ENCODE measurements at regions not wholly inside any gene's neighbourhood (a gene's known extent, or its start where the extent isn't known, plus 50 kb on each side); places are given as distances from the start of the nearest gene placed in this dataset.
"Not testable (repeated sequence)": the region's sequence is repeated elsewhere in the genome, so short reads cannot be mapped to it uniquely, and the experiment has no call there.

- H3K9ac ChIP-seq (ENCODE audit: low read depth, low read length): no peak overlapping the region
- H3K4me3 ChIP-seq (ENCODE audit: low read depth, low read length): no peak overlapping the region
- no peaks in the 10 kb centered on the region for H3K9me3 ChIP-seq (ENCODE audit: control insufficient read depth, insufficient read depth, low read length)
- no peak overlapping the region for H3K27ac ChIP-seq (ENCODE audit: low read depth, low read length)
- no peaks in the 10 kb centered on the region for H3K4me1 ChIP-seq (ENCODE audit: control insufficient read depth, insufficient read depth, low read length)
- no peaks in the 10 kb centered on the region for H3K27me3 ChIP-seq (ENCODE audit: control insufficient read depth, insufficient read depth, low read length)
- H3K36me3 ChIP-seq (ENCODE audit: control insufficient read depth, insufficient read depth, low read length): no peaks in the 10 kb centered on the region
These were observed 728.2 kb downstream of the LUZP2 start for GRCh38 chr11:25225078-25225477.

GRCh38 chr11:25242928-25243327 lies 746.1 kb downstream of the LUZP2 start:
- no peak overlapping the region for H3K9ac ChIP-seq (ENCODE audit: low read depth, low read length)
- no peaks in the 10 kb centered on the region for H3K27me3 ChIP-seq (ENCODE audit: control insufficient read depth, insufficient read depth, low read length)
- no peaks in the 10 kb centered on the region for H3K36me3 ChIP-seq (ENCODE audit: control insufficient read depth, insufficient read depth, low read length)
- peaks cover 7% of the 10 kb centered on the region for H3K9me3 ChIP-seq (ENCODE audit: control insufficient read depth, insufficient read depth, low read length)
- H3K4me1 ChIP-seq (ENCODE audit: control insufficient read depth, insufficient read depth, low read length): no peaks in the 10 kb centered on the region
- H3K27ac ChIP-seq (ENCODE audit: low read depth, low read length): no peak overlapping the region
- no peak overlapping the region for H3K4me3 ChIP-seq (ENCODE audit: low read depth, low read length)

GRCh38 chr11:25244126-25244525 lies 747.3 kb downstream of the LUZP2 start:
- Histone ChIP-seq H3K4me1 (ENCODE audit: control insufficient read depth, insufficient read depth, low read length) (no peaks in the 10 kb centered on the region), H3K27me3 (ENCODE audit: control insufficient read depth, insufficient read depth, low read length) (no peaks in the 10 kb centered on the region), H3K4me3 (ENCODE audit: low read depth, low read length) (no peak overlapping the region), H3K27ac (ENCODE audit: low read depth, low read length) (no peak overlapping the region), H3K9me3 (ENCODE audit: control insufficient read depth, insufficient read depth, low read length) (peaks cover 7% of the 10 kb centered on the region), H3K9ac (ENCODE audit: low read depth, low read length) (no peak overlapping the region), H3K36me3 (ENCODE audit: control insufficient read depth, insufficient read depth, low read length) (no peaks in the 10 kb centered on the region)

- Histone ChIP-seq H3K4me3 (ENCODE audit: low read depth, low read length) (no peak overlapping the region), H3K9me3 (ENCODE audit: control insufficient read depth, insufficient read depth, low read length) (peaks cover 7% of the 10 kb centered on the region), H3K27ac (ENCODE audit: low read depth, low read length) (no peak overlapping the region), H3K9ac (ENCODE audit: low read depth, low read length) (no peak overlapping the region), H3K4me1 (ENCODE audit: control insufficient read depth, insufficient read depth, low read length) (no peaks in the 10 kb centered on the region), H3K36me3 (ENCODE audit: control insufficient read depth, insufficient read depth, low read length) (no peaks in the 10 kb centered on the region), H3K27me3 (ENCODE audit: control insufficient read depth, insufficient read depth, low read length) (no peaks in the 10 kb centered on the region)
These were observed 750.5 kb downstream of the LUZP2 start for GRCh38 chr11:25247336-25247735.

- no peaks in the 10 kb centered on the region for H3K4me1 ChIP-seq (ENCODE audit: control insufficient read depth, insufficient read depth, low read length)
- H3K4me3 ChIP-seq (ENCODE audit: low read depth, low read length): no peak overlapping the region
- H3K9me3 ChIP-seq (ENCODE audit: control insufficient read depth, insufficient read depth, low read length): no peaks in the 10 kb centered on the region
- H3K9ac ChIP-seq (ENCODE audit: low read depth, low read length): no peak overlapping the region
- no peak overlapping the region for H3K27ac ChIP-seq (ENCODE audit: low read depth, low read length)
- H3K27me3 ChIP-seq (ENCODE audit: control insufficient read depth, insufficient read depth, low read length): no peaks in the 10 kb centered on the region
- H3K36me3 ChIP-seq (ENCODE audit: control insufficient read depth, insufficient read depth, low read length): no peaks in the 10 kb centered on the region
These were observed 756.0 kb downstream of the LUZP2 start for GRCh38 chr11:25252854-25253253.

GRCh38 chr11:25263861-25264260 lies 767.0 kb downstream of the LUZP2 start:
- not testable (repeated sequence) for H3K4me3 ChIP-seq (ENCODE audit: low read depth, low read length); H3K27ac ChIP-seq (ENCODE audit: low read depth, low read length)

GRCh38 chr11:25271301-25271700 lies 774.4 kb downstream of the LUZP2 start:
- no peaks in the 10 kb centered on the region for H3K27me3 ChIP-seq (ENCODE audit: control insufficient read depth, insufficient read depth, low read length)
- no peaks in the 10 kb centered on the region; the same call in 1 of the 2 replicates for H3K9me3 ChIP-seq (ENCODE audit: control insufficient read depth, insufficient read depth, low read length)
- H3K36me3 ChIP-seq (ENCODE audit: control insufficient read depth, insufficient read depth, low read length): no peaks in the 10 kb centered on the region
- H3K9ac ChIP-seq (ENCODE audit: low read depth, low read length): no peak overlapping the region
- no peaks in the 10 kb centered on the region for H3K4me1 ChIP-seq (ENCODE audit: control insufficient read depth, insufficient read depth, low read length)
- H3K4me3 ChIP-seq (ENCODE audit: low read depth, low read length): no peak overlapping the region
- H3K27ac ChIP-seq (ENCODE audit: low read depth, low read length): no peak overlapping the region

More at GRCh38 chr11:25263861-25264260, 767.0 kb downstream of the LUZP2 start:
- H3K4me1 ChIP-seq (ENCODE audit: control insufficient read depth, insufficient read depth, low read length); H3K36me3 ChIP-seq (ENCODE audit: control insufficient read depth, insufficient read depth, low read length); H3K27me3 ChIP-seq (ENCODE audit: control insufficient read depth, insufficient read depth, low read length); H3K9me3 ChIP-seq (ENCODE audit: control insufficient read depth, insufficient read depth, low read length); H3K9ac ChIP-seq (ENCODE audit: low read depth, low read length): not testable (repeated sequence)

- Histone ChIP-seq H3K9ac (ENCODE audit: low read depth, low read length) (no peak overlapping the region), H3K4me1 (ENCODE audit: control insufficient read depth, insufficient read depth, low read length) (no peaks in the 10 kb centered on the region), H3K9me3 (ENCODE audit: control insufficient read depth, insufficient read depth, low read length) (no peaks in the 10 kb centered on the region; the same call in 1 of the 2 replicates), H3K27me3 (ENCODE audit: control insufficient read depth, insufficient read depth, low read length) (no peaks in the 10 kb centered on the region), H3K36me3 (ENCODE audit: control insufficient read depth, insufficient read depth, low read length) (no peaks in the 10 kb centered on the region), H3K27ac (ENCODE audit: low read depth, low read length) (no peak overlapping the region), H3K4me3 (ENCODE audit: low read depth, low read length) (no peak overlapping the region)
These were observed 775.4 kb downstream of the LUZP2 start for GRCh38 chr11:25272214-25272613.

- H3K36me3 ChIP-seq (ENCODE audit: control insufficient read depth, insufficient read depth, low read length); H3K27ac ChIP-seq (ENCODE audit: low read depth, low read length); H3K4me3 ChIP-seq (ENCODE audit: low read depth, low read length); H3K27me3 ChIP-seq (ENCODE audit: control insufficient read depth, insufficient read depth, low read length); H3K9me3 ChIP-seq (ENCODE audit: control insufficient read depth, insufficient read depth, low read length); H3K9ac ChIP-seq (ENCODE audit: low read depth, low read length); H3K4me1 ChIP-seq (ENCODE audit: control insufficient read depth, insufficient read depth, low read length): not testable (repeated sequence)
These were observed 784.0 kb downstream of the LUZP2 start for GRCh38 chr11:25280821-25281220.

- Histone ChIP-seq H3K36me3 (ENCODE audit: control insufficient read depth, insufficient read depth, low read length) (no peaks in the 10 kb centered on the region), H3K27ac (ENCODE audit: low read depth, low read length) (no peak overlapping the region), H3K4me1 (ENCODE audit: control insufficient read depth, insufficient read depth, low read length) (no peaks in the 10 kb centered on the region)
These were observed 796.3 kb downstream of the LUZP2 start for GRCh38 chr11:25293166-25293565.

GRCh38 chr11:25298450-25298849 lies 801.6 kb downstream of the LUZP2 start:
- no peak overlapping the region for H3K9ac ChIP-seq (ENCODE audit: low read depth, low read length)
- H3K4me3 ChIP-seq (ENCODE audit: low read depth, low read length): no peak overlapping the region
- H3K27me3 ChIP-seq (ENCODE audit: control insufficient read depth, insufficient read depth, low read length): no peaks in the 10 kb centered on the region
- H3K9me3 ChIP-seq (ENCODE audit: control insufficient read depth, insufficient read depth, low read length): no peaks in the 10 kb centered on the region
- H3K27ac ChIP-seq (ENCODE audit: low read depth, low read length): no peak overlapping the region
- H3K36me3 ChIP-seq (ENCODE audit: control insufficient read depth, insufficient read depth, low read length): no peaks in the 10 kb centered on the region
- no peaks in the 10 kb centered on the region for H3K4me1 ChIP-seq (ENCODE audit: control insufficient read depth, insufficient read depth, low read length)

More at GRCh38 chr11:25293166-25293565, 796.3 kb downstream of the LUZP2 start:
- Histone ChIP-seq H3K27me3 (ENCODE audit: control insufficient read depth, insufficient read depth, low read length) (peaks cover 22% of the 10 kb centered on the region), H3K9me3 (ENCODE audit: control insufficient read depth, insufficient read depth, low read length) (no peaks in the 10 kb centered on the region), H3K4me3 (ENCODE audit: low read depth, low read length) (no peak overlapping the region), H3K9ac (ENCODE audit: low read depth, low read length) (no peak overlapping the region)

- Histone ChIP-seq H3K9ac (ENCODE audit: low read depth, low read length) (no peak overlapping the region), H3K4me1 (ENCODE audit: control insufficient read depth, insufficient read depth, low read length) (no peaks in the 10 kb centered on the region), H3K36me3 (ENCODE audit: control insufficient read depth, insufficient read depth, low read length) (no peaks in the 10 kb centered on the region), H3K4me3 (ENCODE audit: low read depth, low read length) (no peak overlapping the region), H3K27ac (ENCODE audit: low read depth, low read length) (no peak overlapping the region), H3K27me3 (ENCODE audit: control insufficient read depth, insufficient read depth, low read length) (no peaks in the 10 kb centered on the region), H3K9me3 (ENCODE audit: control insufficient read depth, insufficient read depth, low read length) (no peaks in the 10 kb centered on the region)
These were observed 813.0 kb downstream of the LUZP2 start for GRCh38 chr11:25309818-25310217.
